ENCODE measurements at regions not wholly inside any gene's neighbourhood (a gene's known extent, or its start where the extent isn't known, plus 50 kb on each side); places are given as distances from the start of the nearest gene placed in this dataset.

DNA sequence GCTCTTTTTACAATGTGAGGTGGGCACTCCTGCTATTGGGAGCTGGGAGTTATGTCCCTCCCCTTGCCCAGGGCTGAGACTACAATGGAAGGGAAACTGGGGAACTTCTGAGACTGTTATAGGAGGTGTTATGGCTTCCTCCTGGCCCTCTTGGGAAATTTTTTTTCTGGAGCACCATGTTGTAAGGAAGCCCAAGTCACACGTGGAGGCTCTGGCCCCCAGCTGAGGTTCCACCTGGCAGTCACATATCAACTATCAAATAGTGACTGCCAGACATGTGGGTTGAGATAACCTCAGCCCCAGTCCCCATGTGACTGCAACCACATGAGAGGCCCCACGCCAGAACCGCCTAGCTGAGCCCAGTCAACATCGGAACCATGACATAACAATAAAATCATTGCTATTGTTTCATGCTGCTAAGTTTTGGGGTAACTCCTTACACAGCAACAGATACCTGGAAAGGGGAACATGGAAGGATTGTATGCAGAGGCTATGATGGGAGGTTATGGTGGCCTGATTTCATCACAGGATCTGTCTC lies 99.4 kb upstream of the NCOR2 start:
- Mint-ChIP-seq H3K27me3 (ENCODE audit: low read depth) (no peaks in the 10 kb centered on the region), H3K4me3 (no peak overlapping the region), H3K9me3 (peaks cover 18% of the 10 kb centered on the region), H3K27ac (no peak overlapping the region), H3K4me1 (no peaks in the 10 kb centered on the region), H3K36me3 (no peaks in the 10 kb centered on the region)
- CTCF ChIA-PET = interaction anchor here (2.5 kb wide), 1 partner anchor 11 kb away, joined by 6 read pairs; no protein-coding TSS in a partner anchor
- ATAC-seq (no peak), DNase-seq (ENCODE audit: low spot score) (no peak)
- POLR2A ChIA-PET = no interaction called here
- TF ChIP-seq IRF1 (CRISPR knock-in tag; IDR thresholded peaks at IDR 0.05) (no peak), ZNF263 (CRISPR knock-in tag; IDR thresholded peaks at IDR 0.05; ENCODE audit: low read depth) (no peak), NR1H2 (CRISPR knock-in tag; IDR thresholded peaks at IDR 0.05) (no peak), ZNF416 (CRISPR knock-in tag; IDR thresholded peaks at IDR 0.05) (no peak), CBFB (CRISPR knock-in tag; IDR thresholded peaks at IDR 0.05; ENCODE audit: low read depth) (no peak), NFYB (CRISPR knock-in tag; conservative IDR thresholded peaks at IDR 0.05; ENCODE audit: low read depth) (no peak), ARID4B (CRISPR knock-in tag; IDR thresholded peaks at IDR 0.05; ENCODE audit: borderline replicate concordance) (no peak), ERG (CRISPR knock-in tag; IDR thresholded peaks at IDR 0.05) (no peak), JAZF1 (CRISPR knock-in tag; IDR thresholded peaks at IDR 0.05) (no peak), ZNF281 (CRISPR knock-in tag; IDR thresholded peaks at IDR 0.05) (no peak), GABPB1 (CRISPR knock-in tag; IDR thresholded peaks at IDR 0.05) (no peak), ZBTB43 (CRISPR knock-in tag; IDR thresholded peaks at IDR 0.05) (no peak)
- TF ChIP-seq, protein P1, sequence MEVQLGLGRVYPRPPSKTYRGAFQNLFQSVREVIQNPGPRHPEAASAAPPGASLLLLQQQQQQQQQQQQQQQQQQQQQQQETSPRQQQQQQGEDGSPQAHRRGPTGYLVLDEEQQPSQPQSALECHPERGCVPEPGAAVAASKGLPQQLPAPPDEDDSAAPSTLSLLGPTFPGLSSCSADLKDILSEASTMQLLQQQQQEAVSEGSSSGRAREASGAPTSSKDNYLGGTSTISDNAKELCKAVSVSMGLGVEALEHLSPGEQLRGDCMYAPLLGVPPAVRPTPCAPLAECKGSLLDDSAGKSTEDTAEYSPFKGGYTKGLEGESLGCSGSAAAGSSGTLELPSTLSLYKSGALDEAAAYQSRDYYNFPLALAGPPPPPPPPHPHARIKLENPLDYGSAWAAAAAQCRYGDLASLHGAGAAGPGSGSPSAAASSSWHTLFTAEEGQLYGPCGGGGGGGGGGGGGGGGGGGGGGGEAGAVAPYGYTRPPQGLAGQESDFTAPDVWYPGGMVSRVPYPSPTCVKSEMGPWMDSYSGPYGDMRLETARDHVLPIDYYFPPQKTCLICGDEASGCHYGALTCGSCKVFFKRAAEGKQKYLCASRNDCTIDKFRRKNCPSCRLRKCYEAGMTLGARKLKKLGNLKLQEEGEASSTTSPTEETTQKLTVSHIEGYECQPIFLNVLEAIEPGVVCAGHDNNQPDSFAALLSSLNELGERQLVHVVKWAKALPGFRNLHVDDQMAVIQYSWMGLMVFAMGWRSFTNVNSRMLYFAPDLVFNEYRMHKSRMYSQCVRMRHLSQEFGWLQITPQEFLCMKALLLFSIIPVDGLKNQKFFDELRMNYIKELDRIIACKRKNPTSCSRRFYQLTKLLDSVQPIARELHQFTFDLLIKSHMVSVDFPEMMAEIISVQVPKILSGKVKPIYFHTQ (CRISPR knock-in tag; IDR thresholded peaks at IDR 0.05) = no peak
- TF ChIP-seq, protein P2, sequence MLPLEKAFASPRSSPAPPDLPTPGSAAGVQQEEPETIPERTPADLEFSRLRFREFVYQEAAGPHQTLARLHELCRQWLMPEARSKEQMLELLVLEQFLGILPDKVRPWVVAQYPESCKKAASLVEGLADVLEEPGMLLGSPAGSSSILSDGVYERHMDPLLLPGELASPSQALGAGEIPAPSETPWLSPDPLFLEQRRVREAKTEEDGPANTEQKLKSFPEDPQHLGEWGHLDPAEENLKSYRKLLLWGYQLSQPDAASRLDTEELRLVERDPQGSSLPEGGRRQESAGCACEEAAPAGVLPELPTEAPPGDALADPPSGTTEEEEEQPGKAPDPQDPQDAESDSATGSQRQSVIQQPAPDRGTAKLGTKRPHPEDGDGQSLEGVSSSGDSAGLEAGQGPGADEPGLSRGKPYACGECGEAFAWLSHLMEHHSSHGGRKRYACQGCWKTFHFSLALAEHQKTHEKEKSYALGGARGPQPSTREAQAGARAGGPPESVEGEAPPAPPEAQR (CRISPR knock-in tag; IDR thresholded peaks at IDR 0.05) = no peak
- TF ChIP-seq, protein P3, sequence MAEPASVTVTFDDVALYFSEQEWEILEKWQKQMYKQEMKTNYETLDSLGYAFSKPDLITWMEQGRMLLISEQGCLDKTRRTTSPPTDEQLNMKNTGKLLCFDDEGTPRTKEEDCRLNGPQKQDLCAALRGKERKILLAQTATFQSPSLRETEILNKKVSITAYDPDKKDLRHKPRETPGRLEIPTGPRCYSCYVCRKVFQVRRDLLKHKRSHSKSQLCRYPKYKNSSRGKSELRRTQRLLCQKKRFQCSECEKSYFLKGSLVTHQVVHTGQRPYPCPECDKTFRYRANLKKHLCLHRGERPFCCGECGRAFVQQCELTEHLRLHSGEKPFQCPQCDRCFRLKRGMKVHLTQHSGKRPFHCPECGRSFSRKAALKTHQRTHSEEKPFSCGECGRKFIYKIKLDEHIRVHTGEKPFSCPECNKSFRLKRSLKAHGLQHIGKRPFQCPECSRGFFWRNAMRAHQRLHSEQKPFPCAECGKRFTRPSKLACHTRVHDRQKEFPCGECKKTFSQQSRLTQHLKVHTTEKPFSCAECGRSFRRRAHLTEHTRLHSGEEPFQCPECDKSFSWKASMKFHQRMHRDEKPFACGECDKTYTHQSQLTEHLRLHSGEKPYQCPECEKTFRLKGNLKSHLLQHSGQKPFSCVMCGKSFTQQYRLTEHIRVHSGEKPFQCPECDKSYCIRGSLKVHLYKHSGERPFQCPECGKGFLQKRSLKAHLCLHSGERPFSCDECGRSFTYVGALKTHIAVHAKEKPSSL (CRISPR knock-in tag; conservative IDR thresholded peaks at IDR 0.05) = no peak
- TF ChIP-seq, protein P4, sequence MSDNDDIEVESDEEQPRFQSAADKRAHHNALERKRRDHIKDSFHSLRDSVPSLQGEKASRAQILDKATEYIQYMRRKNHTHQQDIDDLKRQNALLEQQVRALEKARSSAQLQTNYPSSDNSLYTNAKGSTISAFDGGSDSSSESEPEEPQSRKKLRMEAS (CRISPR knock-in tag; IDR thresholded peaks at IDR 0.05) = no peak

Data from WTC11 (cell line).